ENCODE measurements at regions not wholly inside any gene's neighbourhood (a gene's known extent, or its start where the extent isn't known, plus 50 kb on each side); places are given as distances from the start of the nearest gene placed in this dataset.

DNA sequence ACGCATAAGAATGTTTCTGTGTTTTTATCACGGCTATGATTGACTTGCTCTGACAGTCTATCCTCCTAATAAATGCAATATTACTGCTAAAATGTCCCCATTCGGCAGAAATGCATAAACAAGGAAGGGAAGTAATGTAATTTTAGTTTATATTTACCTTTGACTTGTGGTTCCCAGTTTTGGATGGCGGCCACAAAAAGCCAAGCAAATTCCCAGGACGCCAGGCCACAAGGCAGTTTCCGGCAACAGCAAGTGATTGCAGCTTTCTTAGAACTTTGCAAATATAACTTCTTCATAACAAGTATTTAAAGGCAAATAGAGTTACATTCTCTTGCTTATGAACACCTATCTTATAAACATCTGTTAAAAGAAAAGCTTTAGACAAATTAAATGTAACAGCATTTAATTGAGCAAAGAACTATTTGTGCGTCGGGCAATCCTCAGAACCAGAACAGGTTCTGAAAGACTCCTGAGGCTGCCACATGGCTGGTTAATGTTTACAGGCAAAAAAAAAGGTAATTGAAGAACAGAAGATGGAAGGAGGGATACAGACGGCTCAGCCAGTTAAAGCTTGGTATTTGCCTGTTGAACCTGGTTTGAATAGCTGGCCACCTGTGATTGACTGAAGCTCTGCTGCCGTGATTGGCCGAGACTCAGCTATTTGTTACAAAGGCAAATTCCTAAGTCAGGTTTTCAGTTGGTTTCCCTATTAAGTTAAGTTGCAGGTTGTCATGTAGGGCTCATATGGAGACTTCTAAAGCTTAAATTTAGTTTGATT is 80.8 kb downstream of the C21orf91 start:
- Histone ChIP-seq H3K27me3 (ENCODE audit: control insufficient read depth, insufficient read depth, low read length) (no peaks in the 10 kb centered on the region), H3K9me3 (ENCODE audit: control insufficient read depth, insufficient read depth, low read length) (peaks cover 5% of the 10 kb centered on the region; the same call in 1 of the 2 replicates), H3K9ac (ENCODE audit: low read depth, low read length) (no peak overlapping the region), H3K36me3 (ENCODE audit: control insufficient read depth, insufficient read depth, low read length) (no peaks in the 10 kb centered on the region), H3K27ac (ENCODE audit: low read depth, low read length) (no peak overlapping the region), H3K4me3 (ENCODE audit: low read depth, low read length) (no peak overlapping the region), H3K4me1 (ENCODE audit: control insufficient read depth, insufficient read depth, low read length) (no peaks in the 10 kb centered on the region)

DNA sequence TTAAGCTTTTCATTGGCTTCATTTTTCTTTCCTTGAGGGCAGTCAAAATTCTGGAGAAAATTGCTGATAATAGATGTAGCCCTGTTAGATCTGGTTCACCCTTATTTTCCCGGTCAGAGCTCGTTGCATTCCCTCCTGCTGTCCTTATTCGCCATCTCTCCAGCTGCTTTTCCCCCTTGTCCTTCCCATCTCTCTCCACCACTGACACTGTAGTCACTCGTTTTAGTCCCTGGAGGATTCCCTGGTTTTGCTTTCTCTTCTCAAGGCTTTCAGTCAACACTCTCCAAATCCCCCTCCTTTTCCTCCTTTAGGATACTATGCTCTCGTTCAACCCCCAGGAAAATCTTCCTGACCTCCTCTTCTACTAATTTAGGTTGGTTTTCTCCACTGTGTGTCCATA is 83.1 kb downstream of the C21orf91 start:
- H3K36me3 ChIP-seq (ENCODE audit: control insufficient read depth, insufficient read depth, low read length) = no peaks in the 10 kb centered on the region
- no peaks in the 10 kb centered on the region for H3K9me3 ChIP-seq (ENCODE audit: control insufficient read depth, insufficient read depth, low read length)
- no peak overlapping the region for H3K27ac ChIP-seq (ENCODE audit: low read depth, low read length)
- no peaks in the 10 kb centered on the region for H3K27me3 ChIP-seq (ENCODE audit: control insufficient read depth, insufficient read depth, low read length)
- H3K4me1 ChIP-seq (ENCODE audit: control insufficient read depth, insufficient read depth, low read length) = no peaks in the 10 kb centered on the region
- H3K4me3 ChIP-seq (ENCODE audit: low read depth, low read length) = no peak overlapping the region
- H3K9ac ChIP-seq (ENCODE audit: low read depth, low read length) = no peak overlapping the region

DNA sequence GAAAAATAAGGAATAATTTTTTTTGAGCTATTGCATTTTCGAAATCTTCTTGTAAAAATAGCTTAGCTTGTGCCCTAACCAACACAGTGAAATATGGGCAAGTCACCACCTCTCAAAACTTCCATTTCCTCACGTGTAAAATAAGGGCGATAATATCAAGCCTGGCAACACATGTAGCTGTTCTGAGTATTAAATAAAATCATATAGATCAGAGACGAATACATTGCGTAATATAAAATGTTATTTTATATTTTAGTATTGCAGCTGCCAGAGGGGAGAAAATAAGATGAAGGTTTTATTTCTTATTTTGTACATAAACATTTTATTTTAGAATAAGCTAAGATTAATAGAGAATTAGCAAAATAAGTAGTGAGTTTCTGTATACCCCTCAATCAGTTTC is 85.9 kb downstream of the C21orf91 start:
- H3K36me3 ChIP-seq (ENCODE audit: control insufficient read depth, insufficient read depth, low read length) = no peaks in the 10 kb centered on the region
- H3K9me3 ChIP-seq (ENCODE audit: control insufficient read depth, insufficient read depth, low read length) = no peaks in the 10 kb centered on the region
- no peaks in the 10 kb centered on the region for H3K27me3 ChIP-seq (ENCODE audit: control insufficient read depth, insufficient read depth, low read length)
- H3K4me1 ChIP-seq (ENCODE audit: control insufficient read depth, insufficient read depth, low read length) = no peaks in the 10 kb centered on the region
- H3K9ac ChIP-seq (ENCODE audit: low read depth, low read length) = no peak overlapping the region
- no peak overlapping the region for H3K27ac ChIP-seq (ENCODE audit: low read depth, low read length)
- no peak overlapping the region for H3K4me3 ChIP-seq (ENCODE audit: low read depth, low read length)

DNA sequence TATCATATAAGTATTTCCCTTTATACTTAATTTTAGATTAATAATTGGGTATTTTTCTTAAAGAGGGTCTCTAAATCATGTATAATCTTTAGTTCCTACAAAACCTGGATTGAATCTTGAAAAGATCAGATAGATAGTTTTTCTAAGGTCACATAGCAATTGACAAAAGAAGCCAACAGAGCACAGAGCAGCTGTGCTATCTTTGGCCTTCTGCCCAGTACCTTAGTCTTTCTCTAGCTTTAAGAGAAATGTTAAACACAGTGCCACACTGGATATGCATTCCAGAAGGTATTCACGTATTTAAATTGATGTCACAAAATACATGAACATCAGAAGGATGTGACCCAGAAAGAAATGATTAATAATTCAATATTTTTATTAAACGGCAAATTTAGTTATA is 86.8 kb downstream of the C21orf91 start:
- H3K27ac ChIP-seq (ENCODE audit: low read depth, low read length) = no peak overlapping the region
- H3K9ac ChIP-seq (ENCODE audit: low read depth, low read length) = no peak overlapping the region
- no peak overlapping the region for H3K4me3 ChIP-seq (ENCODE audit: low read depth, low read length)
- H3K36me3 ChIP-seq (ENCODE audit: control insufficient read depth, insufficient read depth, low read length) = no peaks in the 10 kb centered on the region
- H3K4me1 ChIP-seq (ENCODE audit: control insufficient read depth, insufficient read depth, low read length) = no peaks in the 10 kb centered on the region
- no peaks in the 10 kb centered on the region for H3K27me3 ChIP-seq (ENCODE audit: control insufficient read depth, insufficient read depth, low read length)
- no peaks in the 10 kb centered on the region for H3K9me3 ChIP-seq (ENCODE audit: control insufficient read depth, insufficient read depth, low read length)

DNA sequence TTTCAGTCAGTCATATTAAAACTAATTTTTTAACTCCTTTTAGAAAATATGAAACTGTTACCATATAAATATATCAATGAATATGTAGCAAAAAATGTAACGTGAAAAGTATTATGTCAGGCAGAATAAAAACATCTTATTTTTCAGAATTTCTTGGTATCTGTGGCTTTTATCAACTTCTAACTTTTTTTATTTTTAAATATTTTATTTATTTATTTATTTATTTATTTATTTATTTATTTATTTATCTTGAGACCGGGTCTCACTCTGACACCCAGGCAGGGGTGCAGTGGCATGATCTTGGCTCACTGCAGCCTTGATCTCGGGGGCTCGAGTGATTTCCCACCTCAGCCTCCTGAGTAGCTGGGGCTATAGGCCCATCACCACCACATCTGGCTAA is 87.6 kb downstream of the C21orf91 start:
- no peaks in the 10 kb centered on the region for H3K9me3 ChIP-seq (ENCODE audit: control insufficient read depth, insufficient read depth, low read length)
- no peak overlapping the region for H3K27ac ChIP-seq (ENCODE audit: low read depth, low read length)
- H3K9ac ChIP-seq (ENCODE audit: low read depth, low read length) = no peak overlapping the region
- H3K27me3 ChIP-seq (ENCODE audit: control insufficient read depth, insufficient read depth, low read length) = no peaks in the 10 kb centered on the region
- H3K36me3 ChIP-seq (ENCODE audit: control insufficient read depth, insufficient read depth, low read length) = no peaks in the 10 kb centered on the region
- H3K4me3 ChIP-seq (ENCODE audit: low read depth, low read length) = no peak overlapping the region
- H3K4me1 ChIP-seq (ENCODE audit: control insufficient read depth, insufficient read depth, low read length) = no peaks in the 10 kb centered on the region

DNA sequence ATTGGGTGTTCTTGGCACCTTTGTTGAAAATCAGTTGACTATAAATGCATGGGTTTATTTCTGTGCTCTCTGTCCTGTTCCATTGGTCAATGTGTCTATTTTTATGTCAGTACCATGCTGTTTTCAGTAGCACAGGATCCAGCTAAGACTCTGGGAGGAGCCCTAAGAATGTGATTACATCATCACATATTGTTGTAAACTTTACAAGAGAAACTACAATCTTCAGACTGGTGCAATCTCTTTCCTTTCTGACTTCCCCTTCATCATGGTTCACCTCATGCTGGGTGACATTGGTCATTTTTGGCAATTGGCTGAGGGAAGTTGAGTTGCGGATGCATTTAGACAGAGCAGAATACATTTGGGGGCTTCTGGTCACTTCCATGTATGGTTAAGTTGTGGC is 88.4 kb downstream of the C21orf91 start:
- H3K36me3 ChIP-seq (ENCODE audit: control insufficient read depth, insufficient read depth, low read length) = no peaks in the 10 kb centered on the region
- no peaks in the 10 kb centered on the region for H3K4me1 ChIP-seq (ENCODE audit: control insufficient read depth, insufficient read depth, low read length)
- no peak overlapping the region for H3K4me3 ChIP-seq (ENCODE audit: low read depth, low read length)
- H3K9ac ChIP-seq (ENCODE audit: low read depth, low read length) = no peak overlapping the region
- H3K27ac ChIP-seq (ENCODE audit: low read depth, low read length) = no peak overlapping the region
- H3K27me3 ChIP-seq (ENCODE audit: control insufficient read depth, insufficient read depth, low read length) = no peaks in the 10 kb centered on the region
- no peaks in the 10 kb centered on the region for H3K9me3 ChIP-seq (ENCODE audit: control insufficient read depth, insufficient read depth, low read length)

DNA sequence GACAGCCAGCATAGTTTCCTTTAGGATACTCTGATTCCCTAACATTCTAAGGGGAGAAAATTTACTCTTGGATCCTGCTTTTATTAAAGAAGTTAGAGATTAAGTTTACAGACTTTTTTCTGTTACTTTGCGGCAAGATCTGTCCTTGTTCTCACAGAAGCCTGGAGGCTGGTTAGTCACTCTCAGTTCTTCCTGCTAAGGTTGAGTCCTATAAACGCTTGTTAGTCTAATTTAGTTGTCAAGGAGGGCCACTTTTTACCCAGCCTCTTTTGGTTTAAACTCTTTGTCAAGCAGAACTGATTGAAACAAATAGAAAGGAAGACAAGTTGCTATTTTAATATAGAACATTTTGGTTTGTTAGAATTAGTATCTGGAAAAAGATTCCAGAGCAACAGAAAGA is 89.7 kb downstream of the C21orf91 start:
- Histone ChIP-seq H3K27ac (ENCODE audit: low read depth, low read length) (no peak overlapping the region), H3K9me3 (ENCODE audit: control insufficient read depth, insufficient read depth, low read length) (no peaks in the 10 kb centered on the region), H3K9ac (ENCODE audit: low read depth, low read length) (no peak overlapping the region), H3K36me3 (ENCODE audit: control insufficient read depth, insufficient read depth, low read length) (no peaks in the 10 kb centered on the region), H3K4me1 (ENCODE audit: control insufficient read depth, insufficient read depth, low read length) (no peaks in the 10 kb centered on the region), H3K27me3 (ENCODE audit: control insufficient read depth, insufficient read depth, low read length) (no peaks in the 10 kb centered on the region), H3K4me3 (ENCODE audit: low read depth, low read length) (no peak overlapping the region)

DNA sequence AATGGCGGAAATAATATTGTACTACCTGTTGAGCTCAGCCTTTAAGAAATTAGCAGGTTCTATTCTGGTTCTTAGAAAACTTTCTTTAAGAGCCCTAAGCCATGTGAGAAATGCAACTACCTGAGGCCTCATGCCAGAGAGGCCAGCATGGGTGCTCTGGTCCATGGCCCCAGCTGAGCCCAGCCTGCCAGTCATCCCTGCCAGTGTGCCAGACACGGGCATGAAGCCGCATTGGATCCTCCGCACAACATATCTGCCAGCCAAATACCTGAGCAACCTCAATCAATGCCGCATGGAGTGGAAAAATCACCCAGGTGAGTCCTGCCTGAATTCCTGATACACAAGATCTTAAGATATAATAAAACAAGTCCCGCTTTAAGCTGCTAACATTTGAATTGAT is 91.8 kb downstream of the C21orf91 start:
- peaks cover 9% of the 10 kb centered on the region for H3K9me3 ChIP-seq (ENCODE audit: control insufficient read depth, insufficient read depth, low read length)
- no peak overlapping the region for H3K4me3 ChIP-seq (ENCODE audit: low read depth, low read length)

DNA sequence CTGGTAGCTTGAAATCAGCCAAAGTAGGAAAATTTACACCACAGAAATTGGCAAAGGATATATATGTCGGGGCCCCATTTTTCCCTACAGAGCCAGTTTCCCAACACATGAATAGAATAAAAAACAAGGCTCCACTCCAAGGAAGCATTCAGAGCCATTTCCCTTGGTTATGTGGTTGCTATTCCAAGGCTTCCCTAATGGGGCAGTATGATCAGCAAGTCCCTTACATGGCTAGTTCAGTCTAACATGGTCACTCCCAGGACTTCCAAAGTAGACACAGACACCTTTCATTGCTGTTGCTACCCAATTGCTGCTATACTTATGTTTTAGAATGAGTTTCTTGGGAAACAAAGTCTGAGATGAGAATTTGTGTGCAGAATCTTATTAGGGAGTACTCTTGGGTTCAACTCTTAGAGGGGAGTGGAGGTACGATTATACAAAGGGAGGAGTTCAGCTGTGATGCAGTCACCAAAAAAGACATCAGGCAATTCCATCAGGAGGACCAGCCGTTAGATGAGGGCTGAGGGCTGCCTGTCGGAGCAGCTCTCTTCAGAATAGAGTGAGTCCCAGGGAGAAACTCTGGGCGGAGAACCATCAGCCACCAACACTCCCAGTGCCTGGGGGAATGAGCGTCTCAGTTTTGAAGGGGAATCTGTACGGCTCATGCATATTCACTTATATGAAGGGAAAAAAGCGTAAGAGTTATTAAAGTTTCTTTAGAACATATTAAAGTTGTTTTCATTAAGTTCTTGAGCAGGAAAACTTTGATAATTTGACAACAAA is 92.9 kb downstream of the C21orf91 start:
- H3K4me1 ChIP-seq (ENCODE audit: control insufficient read depth, insufficient read depth, low read length) = no peaks in the 10 kb centered on the region
- H3K27ac ChIP-seq (ENCODE audit: low read depth, low read length) = no peak overlapping the region
- no peaks in the 10 kb centered on the region for H3K36me3 ChIP-seq (ENCODE audit: control insufficient read depth, insufficient read depth, low read length)
- peaks cover 20% of the 10 kb centered on the region for H3K9me3 ChIP-seq (ENCODE audit: control insufficient read depth, insufficient read depth, low read length)
- H3K27me3 ChIP-seq (ENCODE audit: control insufficient read depth, insufficient read depth, low read length) = no peaks in the 10 kb centered on the region
- H3K4me3 ChIP-seq (ENCODE audit: low read depth, low read length) = no peak overlapping the region
- no peak overlapping the region for H3K9ac ChIP-seq (ENCODE audit: low read depth, low read length)

More for the DNA sequence above, 91.8 kb downstream of the C21orf91 start:
- no peaks in the 10 kb centered on the region for H3K36me3 ChIP-seq (ENCODE audit: control insufficient read depth, insufficient read depth, low read length)
- H3K9ac ChIP-seq (ENCODE audit: low read depth, low read length) = no peak overlapping the region
- no peak overlapping the region for H3K27ac ChIP-seq (ENCODE audit: low read depth, low read length)
- no peaks in the 10 kb centered on the region for H3K27me3 ChIP-seq (ENCODE audit: control insufficient read depth, insufficient read depth, low read length)
- no peaks in the 10 kb centered on the region for H3K4me1 ChIP-seq (ENCODE audit: control insufficient read depth, insufficient read depth, low read length)

DNA sequence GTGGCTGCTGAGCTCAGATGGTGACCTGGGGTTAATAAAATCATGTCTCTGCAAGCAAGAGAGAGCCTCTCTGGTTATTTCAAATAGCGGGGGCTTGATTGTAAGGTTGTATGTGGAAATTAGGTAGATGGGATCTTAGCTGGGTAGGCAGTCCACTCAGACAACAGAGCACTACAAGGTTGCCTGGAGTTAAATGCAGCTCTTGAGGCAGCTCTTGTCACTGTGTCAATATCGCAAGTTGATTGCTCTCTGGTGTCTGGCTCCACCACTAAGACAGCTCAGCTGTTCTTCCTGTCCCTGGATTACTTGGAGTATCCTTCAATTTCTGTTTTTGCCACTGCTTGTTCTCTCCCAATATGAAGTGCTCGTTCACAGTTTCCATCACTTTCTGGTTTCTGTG is 93.8 kb downstream of the C21orf91 start:
- no peak overlapping the region for H3K9ac ChIP-seq (ENCODE audit: low read depth, low read length)
- H3K9me3 ChIP-seq (ENCODE audit: control insufficient read depth, insufficient read depth, low read length) = peaks cover 23% of the 10 kb centered on the region
- no peaks in the 10 kb centered on the region for H3K27me3 ChIP-seq (ENCODE audit: control insufficient read depth, insufficient read depth, low read length)
- H3K36me3 ChIP-seq (ENCODE audit: control insufficient read depth, insufficient read depth, low read length) = no peaks in the 10 kb centered on the region
- no peak overlapping the region for H3K27ac ChIP-seq (ENCODE audit: low read depth, low read length)
- H3K4me3 ChIP-seq (ENCODE audit: low read depth, low read length) = no peak overlapping the region
- no peaks in the 10 kb centered on the region for H3K4me1 ChIP-seq (ENCODE audit: control insufficient read depth, insufficient read depth, low read length)

DNA sequence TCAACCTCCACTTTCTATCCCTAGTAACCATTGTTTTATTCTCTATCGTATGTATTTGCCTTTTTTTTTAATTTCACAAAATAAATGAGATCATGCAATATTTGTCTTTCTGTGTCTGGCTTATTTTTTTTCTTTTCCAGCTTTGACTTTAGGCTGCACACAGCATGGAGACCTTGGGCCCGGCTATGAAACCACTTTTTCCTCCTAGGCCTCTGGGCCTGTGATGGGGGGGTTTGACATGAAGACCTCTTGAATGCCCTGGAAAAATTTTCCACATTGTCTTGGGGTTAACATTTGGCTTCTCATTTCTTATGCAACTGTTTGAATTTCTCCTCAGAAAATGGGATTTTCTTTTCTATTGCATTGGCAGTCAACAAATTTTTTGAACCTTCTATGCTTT is 100.2 kb upstream of the BTG3 start:
- H3K36me3 ChIP-seq (ENCODE audit: control insufficient read depth, insufficient read depth, low read length) = no peaks in the 10 kb centered on the region
- H3K4me3 ChIP-seq (ENCODE audit: low read depth, low read length) = no peak overlapping the region
- peaks cover 36% of the 10 kb centered on the region for H3K9me3 ChIP-seq (ENCODE audit: control insufficient read depth, insufficient read depth, low read length)
- H3K27ac ChIP-seq (ENCODE audit: low read depth, low read length) = no peak overlapping the region
- H3K9ac ChIP-seq (ENCODE audit: low read depth, low read length) = no peak overlapping the region
- H3K4me1 ChIP-seq (ENCODE audit: control insufficient read depth, insufficient read depth, low read length) = no peaks in the 10 kb centered on the region
- no peaks in the 10 kb centered on the region for H3K27me3 ChIP-seq (ENCODE audit: control insufficient read depth, insufficient read depth, low read length)
